C4-2B (cell line): ENCODE measurements at regions not wholly inside any gene's neighbourhood (a gene's known extent, or its start where the extent isn't known, plus 50 kb on each side); places are given as distances from the start of the nearest gene placed in this dataset.

Source experiments
- H3K27ac ChIP-seq: fragments of 450-650 bp; 2 replicates; pipeline ENCODE4 v1.5.1; 2017
- CTCF ChIP-seq: fragments of 450-650 bp; conservative IDR thresholded peaks from 2 replicates; pipeline ENCODE4 v1.5.1; 2017; ENCODE audit warnings: mild to moderate bottlenecking
- ZFX ChIP-seq: fragments of 450-650 bp; IDR thresholded peaks from 2 replicates; pipeline ENCODE4 v1.6.1; 2017

- H3K27ac ChIP-seq: no peak overlapping the region
- TF ChIP-seq CTCF (no peak), ZFX (no peak)
Measured at GRCh38 chr12:97267594-97268202, 194.9 kb upstream of the RMST start.

GRCh38 chr12:97272471-97272870, 190.1 kb upstream of the RMST start:
- no peak for TF ChIP-seq ZFX
- TF ChIP-seq CTCF: no peak

GRCh38 chr12:97274386-97274785, 188.2 kb upstream of the RMST start:
- no peak overlapping the region for H3K27ac ChIP-seq
- TF ChIP-seq CTCF (no peak), ZFX (no peak)

More at GRCh38 chr12:97272471-97272870, 190.1 kb upstream of the RMST start:
- no peak overlapping the region for H3K27ac ChIP-seq

GRCh38 chr12:97275256-97275655, 187.3 kb upstream of the RMST start:
- TF ChIP-seq CTCF: no peak
- TF ChIP-seq ZFX: no peak
- no peak overlapping the region for H3K27ac ChIP-seq

- no peak for TF ChIP-seq ZFX
- no peak for TF ChIP-seq CTCF
- H3K27ac ChIP-seq: no peak overlapping the region
Measured at GRCh38 chr12:97275728-97276590, 186.6 kb upstream of the RMST start.

- no peak overlapping the region for H3K27ac ChIP-seq
Measured at GRCh38 chr12:97276661-97277429, 185.8 kb upstream of the RMST start.

More at GRCh38 chr12:97276661-97277429, 185.8 kb upstream of the RMST start:
- TF ChIP-seq ZFX (no peak), CTCF (no peak)
